Ovary (tissue), 7 donors: ENCODE measurements at regions not wholly inside any gene's neighbourhood (a gene's known extent, or its start where the extent isn't known, plus 50 kb on each side); places are given as distances from the start of the nearest gene placed in this dataset.

Experiments used
- DNase-seq, 5 donors: peaks; one replicate each; pipeline ENCODE4 v3.0.0-alpha.2; 2019 to 2020
- H3K27ac ChIP-seq, 2 donors: fragments of 200-600 bp; one replicate each; pipeline versions ENCODE4 v1.5.1 to v1.8.0; 2019 to 2022
- H3K27me3 ChIP-seq: fragments of 200-600 bp; one replicate; pipeline ENCODE4 v1.8.0; 2022
- H3K36me3 ChIP-seq: fragments of 200-600 bp; sonication (generic); one replicate; pipeline ENCODE4 v1.5.1; 2019
- H3K4me1 ChIP-seq: one replicate; pipeline ENCODE4 v1.8.1; 2013; ENCODE audit warnings: mild to moderate bottlenecking, moderate library complexity; ENCODE audit not compliant: insufficient read depth
- H3K4me3 ChIP-seq: fragments of 200-600 bp; sonication (generic); one replicate; pipeline ENCODE4 v1.5.1; 2017
- H3K9me3 ChIP-seq, 2 donors: fragments of 200-600 bp in 1 of 2; sonication (generic) in 1 of 2; one replicate each; pipeline versions ENCODE4 v1.5.1 to v1.8.1; 2013 to 2019; ENCODE audit warnings: mild to moderate bottlenecking in 1 of 2, moderate library complexity in 1 of 2
- EP300 ChIP-seq: sonication (generic); formaldehyde crosslinking; IDR thresholded peaks from one replicate; pipeline ENCODE4 v1.6.1; 2017; ENCODE audit warnings: antibody characterized with exemption
- POLR2A ChIP-seq: fragments of 450-650 bp; IDR thresholded peaks from one replicate; pipeline ENCODE4 v1.6.1; 2017; ENCODE audit warnings: antibody characterized with exemption, mild to moderate bottlenecking, moderate library complexity
- WGBS, 3 donors: extraction: QIAGEN DNeasy Blood & Tissue Kit in 1 of 3; methylation state at CpG; one replicate each; pipeline versions ENCODE4 v1.1.5 to v1.1.7; 2013 to 2017; 5-methylcytosine and 5-hydroxymethylcytosine counted together
- intact Hi-C, 4 donors: fragments of 100-400 bp; cut with DNase I; formaldehyde crosslinking; loops; one replicate each; pipeline versions ENCODE4 v1.11.0 to v1.15.1; 2022 to 2023
- TF ChIP-seq, protein P1 (sequence below), 3 donors: fragments of 450-650 bp in 2 of 3; fragments of 200-600 bp in 1 of 3; IDR thresholded peaks; one replicate each; pipeline versions ENCODE4 v1.5.1 to v1.8.0; 2016 to 2022; ENCODE audit warnings: antibody characterized with exemption in 3 of 3, mild to moderate bottlenecking in 1 of 3
- donor health status: DM: no; HTN: no; CAD: no; lungs with moderate emphysema.
- donor health status: DM: no; HTN: no; CAD: no.
- donor health status: Bipolar disorder and iron deficiency.
- donor health status: DM: no; HTN: no; CAD: no.
- donor health status: DM: yes; HTN: yes; CAD: no.

DNA sequence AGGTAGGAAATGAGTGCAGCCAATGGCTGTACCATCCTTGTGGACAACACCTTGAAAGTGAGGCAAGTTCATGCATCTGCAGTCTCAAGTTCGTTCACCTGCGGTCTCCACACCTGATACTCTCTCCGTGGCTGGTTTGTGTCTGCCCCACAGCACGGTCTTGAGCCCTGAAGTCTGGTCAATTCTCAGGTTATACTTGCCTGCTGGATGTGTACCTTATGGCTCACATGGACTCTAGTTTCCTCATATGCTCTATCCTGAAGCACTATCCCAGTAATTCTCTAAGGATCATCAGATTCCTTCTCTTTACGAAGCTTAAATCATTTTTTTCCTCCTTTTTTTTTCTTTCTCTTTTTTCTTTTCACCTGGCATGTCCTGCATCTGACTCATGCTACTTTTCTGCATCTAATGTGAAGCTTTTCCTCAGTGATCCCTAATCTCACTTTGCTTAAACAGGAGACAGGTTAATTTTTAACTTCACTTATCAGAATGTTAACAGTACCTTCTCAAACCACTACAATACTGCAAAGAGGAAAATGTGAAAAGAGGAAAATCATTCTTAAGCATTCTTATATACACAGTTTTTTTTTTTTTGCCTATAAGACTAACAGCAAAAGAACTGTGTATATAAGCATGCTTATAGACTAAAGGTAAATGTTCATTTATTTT, 511.2 kb downstream of the SOX11 start:
- no peaks in the 10 kb centered on the region for H3K36me3 ChIP-seq
- WGBS, 3 donors: 82 to 85% (median 83%) methylated on average over 5 of the region's 5 CpGs

GRCh38 chr2:6206882-6207281, 514.7 kb downstream of the SOX11 start:
- TF ChIP-seq, protein P1, sequence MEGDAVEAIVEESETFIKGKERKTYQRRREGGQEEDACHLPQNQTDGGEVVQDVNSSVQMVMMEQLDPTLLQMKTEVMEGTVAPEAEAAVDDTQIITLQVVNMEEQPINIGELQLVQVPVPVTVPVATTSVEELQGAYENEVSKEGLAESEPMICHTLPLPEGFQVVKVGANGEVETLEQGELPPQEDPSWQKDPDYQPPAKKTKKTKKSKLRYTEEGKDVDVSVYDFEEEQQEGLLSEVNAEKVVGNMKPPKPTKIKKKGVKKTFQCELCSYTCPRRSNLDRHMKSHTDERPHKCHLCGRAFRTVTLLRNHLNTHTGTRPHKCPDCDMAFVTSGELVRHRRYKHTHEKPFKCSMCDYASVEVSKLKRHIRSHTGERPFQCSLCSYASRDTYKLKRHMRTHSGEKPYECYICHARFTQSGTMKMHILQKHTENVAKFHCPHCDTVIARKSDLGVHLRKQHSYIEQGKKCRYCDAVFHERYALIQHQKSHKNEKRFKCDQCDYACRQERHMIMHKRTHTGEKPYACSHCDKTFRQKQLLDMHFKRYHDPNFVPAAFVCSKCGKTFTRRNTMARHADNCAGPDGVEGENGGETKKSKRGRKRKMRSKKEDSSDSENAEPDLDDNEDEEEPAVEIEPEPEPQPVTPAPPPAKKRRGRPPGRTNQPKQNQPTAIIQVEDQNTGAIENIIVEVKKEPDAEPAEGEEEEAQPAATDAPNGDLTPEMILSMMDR (IDR thresholded peaks at IDR 0.05): no peak
- no peak for TF ChIP-seq EP300
- no peak for TF ChIP-seq POLR2A
- 62 to 72% (median 71%) methylated on average over 8 of the region's 8 CpGs for WGBS, 3 donors
- Histone ChIP-seq H3K27ac (no peak overlapping the region), H3K9me3 (no peaks in the 10 kb centered on the region), H3K4me3 (no peak overlapping the region), H3K4me1 (no peaks in the 10 kb centered on the region), H3K27me3 (no peaks in the 10 kb centered on the region), H3K36me3 (no peaks in the 10 kb centered on the region)
- no peak for DNase-seq
- intact Hi-C loops: no loop called here

More for the DNA sequence above, 511.2 kb downstream of the SOX11 start:
- Histone ChIP-seq H3K27ac (no peak overlapping the region), H3K9me3 (no peaks in the 10 kb centered on the region), H3K4me3 (no peak overlapping the region), H3K4me1 (no peaks in the 10 kb centered on the region), H3K27me3 (no peaks in the 10 kb centered on the region)
- intact Hi-C loops: no loop called here
- DNase-seq: no peak
- TF ChIP-seq EP300 (no peak), POLR2A (no peak)
- TF ChIP-seq, protein P1 (IDR thresholded peaks at IDR 0.05): no peak

DNA sequence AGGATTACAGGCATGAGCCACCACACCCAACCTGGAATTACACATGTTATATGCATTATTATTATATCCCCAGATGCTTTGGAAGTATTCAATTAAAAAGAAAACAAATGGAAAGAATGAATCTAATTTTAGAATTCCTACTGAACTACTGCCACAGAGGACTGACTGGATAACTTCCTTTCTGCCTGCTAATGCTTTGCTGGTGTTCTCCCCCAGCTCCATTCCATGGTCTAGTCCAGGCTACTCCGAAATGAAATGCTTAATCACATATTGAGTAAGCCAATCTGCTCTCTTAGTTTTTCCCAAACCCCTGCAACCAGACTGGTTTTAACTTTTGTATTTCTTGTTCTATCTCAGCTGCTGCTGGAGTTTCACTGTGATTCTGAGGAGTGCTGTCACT, 519.1 kb downstream of the SOX11 start:
- intact Hi-C loops: no loop called here
- DNase-seq: no peak
- Histone ChIP-seq H3K4me1 (no peaks in the 10 kb centered on the region), H3K27me3 (no peaks in the 10 kb centered on the region), H3K4me3 (no peak overlapping the region), H3K9me3 (no peaks in the 10 kb centered on the region), H3K27ac (no peak overlapping the region), H3K36me3 (no peaks in the 10 kb centered on the region)
- no peak for TF ChIP-seq POLR2A
- TF ChIP-seq EP300: no peak
- TF ChIP-seq, protein P1 (IDR thresholded peaks at IDR 0.05): no peak
- 71 to 72% (median 72%) methylated on average over 1 of the region's 1 CpG for WGBS, 3 donors

GRCh38 chr2:6212491-6212890, 520.3 kb downstream of the SOX11 start:
- WGBS, 3 donors: 13 to 20% (median 17%) methylated on average over 6 of the region's 6 CpGs
- no peaks in the 10 kb centered on the region for H3K27me3 ChIP-seq
- H3K9me3 ChIP-seq: no peaks in the 10 kb centered on the region
- H3K27ac ChIP-seq: no peak overlapping the region
- no peaks in the 10 kb centered on the region for H3K4me1 ChIP-seq
- intact Hi-C loops: no loop called here
- TF ChIP-seq EP300 (no peak), POLR2A (no peak)
- TF ChIP-seq, protein P1 (IDR thresholded peaks at IDR 0.05): no peak
- no peak overlapping the region for H3K4me3 ChIP-seq
- H3K36me3 ChIP-seq: no peaks in the 10 kb centered on the region
- DNase-seq: no peak
